Smooth muscle cell of the brain vasculature (primary cell): ENCODE measurements at regions not wholly inside any gene's neighbourhood (a gene's known extent, or its start where the extent isn't known, plus 50 kb on each side); places are given as distances from the start of the nearest gene placed in this dataset.

ENCODE experiments used
- DNase-seq: peaks from one replicate; pipeline ENCODE4 v3.0.0-alpha.2; 2012; ENCODE audit warnings: low read depth, low spot score

- no peak for DNase-seq
Observed at GRCh38 chr11:131190446-131190845, 180.0 kb upstream of the NTM start.

GRCh38 chr11:131191606-131192005, 178.8 kb upstream of the NTM start:
- DNase-seq, result no peak

- DNase-seq, result no peak
Observed at GRCh38 chr11:131192628-131193027, 177.8 kb upstream of the NTM start.

- no peak for DNase-seq
Observed at GRCh38 chr11:131193031-131193501, 177.3 kb upstream of the NTM start.

- DNase-seq, result no peak
Observed at GRCh38 chr11:131194726-131195125, 175.7 kb upstream of the NTM start.

- DNase-seq, result no peak
Observed at GRCh38 chr11:131195661-131196517, 174.5 kb upstream of the NTM start.

- no peak for DNase-seq
Observed at GRCh38 chr11:131198161-131199014, 172.0 kb upstream of the NTM start.

- DNase-seq, result no peak
Observed at GRCh38 chr11:131199015-131199280, 171.5 kb upstream of the NTM start.

GRCh38 chr11:131201674-131202073, 168.7 kb upstream of the NTM start:
- no peak for DNase-seq

- DNase-seq, result no peak
Observed at GRCh38 chr11:131203040-131203439, 167.4 kb upstream of the NTM start.

GRCh38 chr11:131204282-131204681, 166.1 kb upstream of the NTM start:
- no peak for DNase-seq

GRCh38 chr11:131204765-131205380, 165.5 kb upstream of the NTM start:
- no peak for DNase-seq

- DNase-seq, result no peak
Observed at GRCh38 chr11:131206671-131207070, 163.7 kb upstream of the NTM start.

GRCh38 chr11:131207901-131208300, 162.5 kb upstream of the NTM start:
- no peak for DNase-seq

- DNase-seq, result no peak
Observed at GRCh38 chr11:131217313-131218310, 152.8 kb upstream of the NTM start.

- DNase-seq, result no peak
Observed at GRCh38 chr11:131218542-131218941, 151.9 kb upstream of the NTM start.

- no peak for DNase-seq
Observed at GRCh38 chr11:131219646-131220045, 150.8 kb upstream of the NTM start.

GRCh38 chr11:131223198-131223991, 147.0 kb upstream of the NTM start:
- DNase-seq, result no peak

GRCh38 chr11:131228378-131228777, 142.0 kb upstream of the NTM start:
- DNase-seq, result no peak

GRCh38 chr11:131229221-131229620, 141.2 kb upstream of the NTM start:
- DNase-seq, result no peak
